Spleen (tissue), 7 donors: ENCODE measurements at regions not wholly inside any gene's neighbourhood (a gene's known extent, or its start where the extent isn't known, plus 50 kb on each side); places are given as distances from the start of the nearest gene placed in this dataset.

Experiments used
- CTCF ChIP-seq, 11 experiments: fragments of 200-600 bp in 7 of 11; fragments of 450-650 bp in 4 of 11; sonication (generic) in 4 of 11; IDR thresholded peaks in 8 of 11; conservative IDR thresholded peaks in 3 of 11; 1 replicate in 7 of 11; 2 replicates in 4 of 11; pipeline versions ENCODE4 v1.4.0 to v1.8.0; 2016 to 2021; ENCODE audit warnings: antibody characterized with exemption in 11 of 11, inconsistent platforms in 4 of 11, mild to moderate bottlenecking in 1 of 11
- POLR2A ChIP-seq, 3 donors: fragments of 450-650 bp; IDR thresholded peaks; one replicate each; pipeline ENCODE4 v1.5.1; 2017; ENCODE audit warnings: antibody characterized with exemption in 3 of 3, mild to moderate bottlenecking in 1 of 3
- POLR2AphosphoS5 ChIP-seq, 3 donors: sonication (generic); formaldehyde crosslinking; IDR thresholded peaks; one replicate each; pipeline ENCODE4 v1.5.1; 2017; ENCODE audit warnings: antibody characterized with exemption in 3 of 3
- donor health status: DM: no; HTN: no; CAD: no; lungs with moderate emphysema.
- donor health status: DM: no; HTN: no; CAD: no.
- donor health status: DM: no; HTN: no; CAD: no.

GRCh38 chr11:8814923-8815240, 96.1 kb upstream of the AKIP1 start:
- no peak for TF ChIP-seq CTCF (IDR thresholded peaks at IDR 0.05 in 8 of 11, conservative IDR thresholded peaks at IDR 0.05 in 3 of 11)
- TF ChIP-seq POLR2A (IDR thresholded peaks at IDR 0.05): no peak
- no peak for TF ChIP-seq POLR2AphosphoS5 (IDR thresholded peaks at IDR 0.05)
